NOMO-1 (cell line): ENCODE measurements at regions not wholly inside any gene's neighbourhood (a gene's known extent, or its start where the extent isn't known, plus 50 kb on each side); places are given as distances from the start of the nearest gene placed in this dataset.
"Not testable (repeated sequence)": the region's sequence is repeated elsewhere in the genome, so short reads cannot be mapped to it uniquely, and the experiment has no call there.

Experiments used
- DNase-seq, 2 experiments: peaks; one replicate each; lab custom pipeline; 2025; ENCODE audit not compliant: unreplicated experiment in 2 of 2; lab: John Stamatoyannopoulos, UW

DNA sequence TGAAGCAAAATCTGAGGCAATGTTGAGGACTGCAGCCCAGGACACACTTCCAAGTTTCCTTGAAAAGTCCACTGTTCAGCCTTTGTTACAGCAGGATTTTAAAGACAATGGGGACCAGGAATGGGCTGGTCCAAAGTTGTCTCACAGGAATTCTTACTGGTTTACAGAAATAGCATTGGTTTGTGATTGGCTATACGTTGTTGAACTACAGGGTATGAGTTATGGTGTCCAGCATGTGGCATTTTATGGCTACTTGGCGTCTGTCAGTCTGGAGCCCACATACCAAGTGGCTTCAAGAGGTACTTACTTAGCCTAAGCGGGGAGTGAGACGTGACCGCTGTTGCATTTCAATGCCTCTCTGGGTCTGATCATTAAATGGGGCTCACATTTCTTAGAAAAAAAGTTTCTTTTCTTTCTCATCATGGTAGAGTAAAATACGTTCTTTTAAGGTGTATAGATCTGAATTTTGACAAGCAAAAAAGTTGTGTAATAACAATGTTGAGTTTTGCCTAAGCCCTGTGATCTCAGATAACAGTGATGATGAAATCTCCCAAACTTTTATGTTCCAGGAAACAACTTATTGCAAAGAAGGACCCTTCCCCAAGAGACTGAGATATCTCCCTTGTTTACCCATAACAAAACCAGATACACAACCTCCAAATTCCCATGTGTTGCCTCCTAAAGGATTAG is 100.0 kb upstream of the TRIM24 start:
- DNase-seq: no peak

DNA sequence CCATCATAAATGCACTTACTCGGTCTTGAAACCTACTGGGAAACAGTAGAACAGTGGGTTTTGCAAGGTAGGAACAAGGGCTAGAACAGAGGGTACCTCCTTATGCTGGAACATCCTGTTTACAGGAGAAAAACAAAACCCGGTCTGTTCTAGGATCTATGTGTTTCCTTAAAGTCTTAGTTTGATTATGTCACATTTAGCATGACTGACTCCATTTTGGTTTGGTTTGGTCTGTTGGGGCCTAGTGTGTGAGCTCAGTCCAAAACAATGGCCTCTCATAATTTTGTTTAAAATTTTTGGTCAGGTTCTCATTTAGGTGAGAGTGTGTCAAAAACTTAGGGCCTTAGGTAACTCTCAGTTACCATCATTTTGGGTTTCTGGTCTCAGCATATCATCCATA is 96.3 kb upstream of the TRIM24 start:
- no peak for DNase-seq

DNA sequence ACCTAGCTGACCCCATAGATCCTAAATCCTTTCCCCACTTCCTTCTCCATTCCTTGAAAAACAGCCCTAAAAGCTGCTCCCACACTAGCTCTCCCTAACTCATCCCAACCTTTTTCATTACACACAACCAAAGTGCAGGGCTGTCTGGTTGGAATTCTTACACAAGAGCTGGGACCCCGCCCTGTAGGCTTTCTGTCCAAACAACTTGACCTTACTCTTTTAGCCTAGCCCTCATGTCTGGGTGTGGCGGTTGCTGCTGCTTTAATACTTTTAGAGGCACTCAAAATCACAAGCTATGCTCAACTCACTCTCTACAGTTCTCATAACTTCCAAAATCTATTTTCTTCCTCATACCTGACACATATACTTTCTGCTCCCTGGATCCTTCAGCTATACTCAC is 93.9 kb upstream of the TRIM24 start:
- not testable (repeated sequence) for DNase-seq

DNA sequence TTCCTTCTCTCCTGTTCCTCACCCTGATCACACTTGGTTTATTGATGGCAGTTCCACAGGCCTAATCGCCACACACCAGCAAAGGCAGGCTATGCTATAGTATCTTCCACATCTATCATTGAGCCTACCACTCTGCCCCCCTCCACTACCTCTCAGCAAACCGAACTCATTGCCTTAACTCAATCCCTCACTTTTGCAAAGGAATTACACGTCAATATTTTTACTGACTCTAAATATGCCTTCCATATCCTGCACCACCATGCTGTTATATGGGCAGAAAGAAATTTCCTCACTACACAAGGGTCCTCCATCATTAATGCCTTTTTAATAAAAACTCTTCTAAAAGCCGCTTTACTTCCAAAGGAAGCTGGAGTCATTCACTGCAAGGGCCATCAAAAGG is 93.4 kb upstream of the TRIM24 start:
- DNase-seq: not testable (repeated sequence)

DNA sequence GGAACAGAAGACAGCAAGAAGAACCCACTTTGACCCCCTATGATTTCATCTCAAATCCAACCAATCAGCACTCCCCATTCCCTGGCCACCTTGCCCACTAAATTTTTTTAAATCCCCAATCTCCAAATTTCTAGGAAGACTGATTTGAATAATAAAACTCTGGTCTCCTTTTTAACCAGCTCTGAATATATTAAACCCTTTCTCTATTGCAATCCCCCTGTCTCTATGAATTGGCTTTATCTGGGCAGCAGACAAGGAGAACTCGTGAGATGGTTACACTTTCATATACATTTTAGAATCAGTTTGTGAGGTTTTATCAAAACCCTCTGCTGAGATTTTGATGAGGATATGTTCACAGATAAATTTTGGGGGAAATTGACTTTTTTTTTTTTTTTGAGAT is 90.3 kb upstream of the TRIM24 start:
- DNase-seq: no peak

DNA sequence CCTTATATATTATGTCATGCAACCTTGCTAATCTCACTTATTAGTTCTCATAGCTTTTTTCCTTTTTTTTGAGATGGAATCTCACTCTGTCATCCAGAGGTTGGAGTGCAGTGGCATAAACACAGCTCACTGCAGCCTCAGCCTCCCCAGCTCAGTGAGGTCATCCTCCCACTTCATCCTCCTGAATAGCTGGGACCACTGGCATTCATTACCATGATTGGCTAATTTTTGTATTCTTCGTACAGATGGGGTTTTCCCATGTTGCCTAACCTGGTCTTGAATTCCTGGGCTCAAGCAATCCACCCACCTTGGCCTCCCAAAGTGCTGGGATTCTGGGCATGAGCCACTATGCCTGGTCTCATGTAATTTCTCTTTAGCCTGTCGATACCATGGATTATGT is 89.1 kb upstream of the TRIM24 start:
- no peak for DNase-seq

DNA sequence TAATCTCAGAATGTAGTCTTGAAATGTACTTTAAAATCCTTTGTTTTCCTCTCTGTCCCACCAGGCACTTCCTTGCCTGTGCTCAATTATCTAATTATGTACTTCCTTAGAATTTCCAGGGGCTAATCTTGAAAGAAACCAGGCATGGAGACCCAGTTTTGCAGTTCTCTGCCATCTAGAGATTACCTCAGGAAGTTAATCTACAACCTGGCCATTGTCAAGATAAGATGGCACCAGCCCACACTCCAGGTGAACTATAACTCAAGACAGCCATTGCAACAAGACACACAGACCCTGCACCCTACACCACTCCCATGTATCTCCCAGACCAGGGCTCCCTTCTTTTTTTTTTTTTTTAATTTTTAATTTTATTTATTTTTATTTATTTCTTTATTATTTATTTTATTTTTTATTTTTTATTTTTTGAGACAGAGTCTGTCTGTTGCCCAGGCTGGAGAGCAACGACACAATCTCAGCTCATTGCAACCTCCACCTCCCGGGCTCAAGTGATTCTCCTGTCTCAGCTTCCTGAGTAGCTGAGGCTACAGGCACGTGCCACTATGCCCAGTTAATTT is 85.9 kb upstream of the TRIM24 start:
- no peak for DNase-seq

DNA sequence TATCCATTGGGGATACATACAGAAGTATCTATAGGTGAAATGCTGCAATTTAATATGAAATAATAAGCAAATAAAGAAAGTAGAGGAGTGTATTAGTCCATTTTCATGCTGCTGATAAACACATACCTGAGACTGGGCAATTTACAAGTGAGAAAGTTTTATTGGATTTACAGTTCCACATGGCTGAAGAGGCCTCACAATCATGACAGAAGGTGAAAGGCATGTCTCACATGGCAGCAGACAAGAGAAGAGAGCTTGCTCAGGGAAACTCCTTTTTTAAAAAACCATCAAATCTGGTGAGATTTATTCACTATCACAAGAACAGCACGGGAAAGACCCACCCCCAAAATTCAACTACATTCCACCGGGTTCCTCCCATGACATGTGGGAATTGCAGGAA is 82.8 kb upstream of the TRIM24 start:
- DNase-seq: no peak

DNA sequence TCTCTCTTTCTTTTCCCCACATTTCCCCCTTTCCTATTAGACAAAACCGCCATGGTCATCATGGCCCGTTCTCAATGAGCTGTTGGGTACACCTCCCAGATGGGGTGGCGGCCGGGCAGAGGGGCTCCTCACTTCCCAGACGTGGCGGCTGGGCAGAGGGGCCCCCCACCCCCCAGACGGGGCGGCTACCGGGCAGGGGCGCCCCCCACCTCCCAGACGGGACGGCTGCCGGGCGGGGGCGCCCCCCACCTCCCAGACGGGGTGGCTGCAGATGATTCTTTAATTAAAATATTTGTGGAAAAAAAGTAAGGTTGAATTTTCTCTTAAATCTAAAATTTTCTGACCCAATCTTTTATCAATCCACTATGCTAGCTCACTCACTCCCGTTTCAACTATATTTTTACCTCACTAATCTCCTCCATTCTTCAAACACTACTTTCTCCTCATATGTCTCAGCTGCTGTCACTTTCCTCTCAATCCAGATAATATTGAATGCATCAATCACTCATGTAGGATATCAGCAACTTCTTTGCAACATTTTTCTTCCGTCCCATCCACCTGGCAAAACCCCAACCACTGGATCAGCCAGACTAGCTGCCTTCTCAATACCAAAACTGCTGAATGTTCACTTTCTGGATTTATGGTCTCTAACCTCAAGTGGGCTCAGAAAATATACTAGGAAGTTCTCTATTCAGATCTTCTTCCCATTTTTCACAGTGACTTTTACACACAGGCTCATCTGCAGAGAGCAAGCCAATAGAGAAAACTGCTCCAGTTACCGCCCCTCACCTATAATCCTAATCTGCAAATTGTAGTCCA is 81.1 kb upstream of the TRIM24 start:
- DNase-seq: peak in 1 of 2 experiments; percentile 1

DNA sequence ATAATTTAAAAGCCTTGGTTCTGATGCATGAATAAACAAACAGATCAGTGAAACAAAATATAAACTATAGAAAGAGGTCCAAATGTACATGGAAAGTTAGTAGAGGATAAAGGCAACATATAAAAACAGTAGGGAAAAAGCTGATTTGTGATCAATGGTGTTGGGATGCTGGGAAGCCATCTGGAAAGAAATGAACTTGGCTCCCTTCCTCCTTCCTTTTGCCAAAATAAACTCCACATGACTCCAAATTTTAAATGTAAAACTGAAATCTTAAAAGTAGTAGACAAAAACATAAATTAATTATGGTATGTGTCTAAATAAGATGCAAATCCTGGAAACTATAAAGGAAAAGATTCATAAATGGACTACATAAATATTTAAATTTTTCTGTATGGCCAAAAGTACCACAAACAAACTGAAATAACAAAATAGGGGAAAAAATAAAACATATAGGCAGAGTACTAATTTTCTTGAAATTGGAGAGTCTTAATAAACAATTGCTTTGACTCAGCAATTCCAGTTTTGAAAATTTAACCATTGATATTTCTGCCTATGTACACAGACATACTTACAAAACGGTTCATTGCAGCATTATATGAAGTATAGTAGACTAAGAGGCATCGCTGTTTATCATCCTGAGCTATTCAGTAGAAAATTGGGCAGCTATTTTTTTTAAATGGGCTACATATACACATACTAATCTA is 77.0 kb upstream of the TRIM24 start:
- no peak for DNase-seq

DNA sequence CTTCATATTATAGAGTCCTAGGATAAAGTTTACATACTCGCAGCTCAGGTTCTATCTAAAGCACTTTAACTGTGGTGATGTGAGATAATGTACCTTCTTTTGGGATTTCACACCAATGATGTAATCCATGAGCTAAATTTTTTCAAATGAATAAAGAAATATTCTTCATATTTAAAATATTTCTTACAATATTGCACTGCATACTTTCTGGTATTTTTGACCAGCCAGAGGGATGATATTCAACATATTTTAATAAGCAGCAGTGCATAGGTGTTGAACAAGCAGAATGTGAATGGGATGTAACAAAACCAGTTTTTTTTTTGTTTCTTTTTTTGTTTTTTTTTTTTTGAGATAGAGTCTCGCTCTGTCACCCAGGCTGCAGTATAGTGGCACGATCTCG is 73.2 kb upstream of the TRIM24 start:
- DNase-seq: no peak

DNA sequence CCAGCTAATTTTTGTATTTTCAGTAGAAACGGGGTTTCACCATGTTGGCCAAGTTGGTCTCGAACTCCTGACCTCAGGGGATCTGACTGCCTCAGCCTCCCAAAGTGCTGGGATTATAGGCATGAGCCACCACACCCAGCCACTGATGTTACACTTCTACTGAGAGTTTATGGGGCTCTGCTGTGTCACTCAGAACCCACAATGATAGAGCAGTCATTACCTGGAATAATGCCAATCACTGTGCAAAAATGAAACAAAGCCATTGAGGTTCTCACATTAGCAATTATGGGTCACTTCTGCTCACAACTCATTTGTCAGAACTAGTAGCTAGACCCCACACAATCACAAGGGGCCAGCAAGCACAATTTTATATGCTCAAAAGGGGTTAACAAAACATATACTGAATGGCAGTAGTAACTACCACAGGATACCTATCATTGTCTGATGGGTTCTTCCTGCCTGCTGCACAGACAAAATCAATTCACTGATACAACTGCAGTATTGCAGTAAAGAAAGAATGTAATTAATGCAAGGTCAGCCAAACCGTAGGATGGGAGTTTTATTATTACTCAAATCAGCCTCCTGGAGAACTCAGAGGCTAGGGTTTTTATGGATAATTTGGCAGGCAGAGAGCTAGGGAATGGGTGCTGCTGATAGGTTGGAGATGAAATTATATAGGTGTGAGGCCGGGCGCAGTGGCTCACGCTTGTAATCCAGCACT is 72.1 kb upstream of the TRIM24 start:
- no peak for DNase-seq

DNA sequence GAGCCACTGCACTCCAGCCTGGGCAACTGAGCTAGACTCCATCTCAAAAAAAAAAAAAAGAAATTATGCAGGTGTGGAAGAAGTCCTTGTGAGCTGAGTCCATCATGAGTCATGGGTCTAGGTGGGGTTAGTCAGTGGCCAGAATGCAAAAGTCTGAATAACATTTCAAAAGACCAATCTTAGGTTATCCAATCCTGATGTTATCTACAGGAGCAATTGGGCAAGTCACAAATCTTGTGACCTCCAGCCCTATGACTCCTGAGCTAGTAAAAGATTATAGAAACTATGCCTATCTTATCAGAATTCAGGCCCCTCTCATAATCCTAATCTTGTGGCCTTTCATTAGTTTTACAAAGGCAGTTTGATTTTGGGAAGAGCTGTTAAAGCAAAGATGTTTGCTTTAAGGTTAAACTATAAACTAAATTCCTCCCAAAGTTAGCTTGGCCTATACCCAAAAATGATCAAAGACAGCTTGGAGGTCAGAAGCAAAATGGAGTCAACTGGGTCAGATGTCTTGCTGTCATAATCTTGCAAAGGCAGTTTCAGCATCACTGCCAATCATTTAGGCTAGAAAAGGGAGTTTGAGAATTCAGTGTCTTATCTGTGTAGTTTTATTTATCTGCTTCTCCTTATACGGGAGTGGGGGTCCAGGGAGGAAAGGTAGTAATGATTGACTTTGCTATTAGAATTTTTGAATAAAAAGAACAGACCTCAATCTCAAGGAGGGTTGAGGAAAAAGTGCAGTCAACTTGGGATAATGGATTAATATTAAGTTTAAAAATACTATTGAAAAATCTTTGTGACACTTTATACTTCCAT is 71.2 kb upstream of the TRIM24 start:
- DNase-seq: no peak

DNA sequence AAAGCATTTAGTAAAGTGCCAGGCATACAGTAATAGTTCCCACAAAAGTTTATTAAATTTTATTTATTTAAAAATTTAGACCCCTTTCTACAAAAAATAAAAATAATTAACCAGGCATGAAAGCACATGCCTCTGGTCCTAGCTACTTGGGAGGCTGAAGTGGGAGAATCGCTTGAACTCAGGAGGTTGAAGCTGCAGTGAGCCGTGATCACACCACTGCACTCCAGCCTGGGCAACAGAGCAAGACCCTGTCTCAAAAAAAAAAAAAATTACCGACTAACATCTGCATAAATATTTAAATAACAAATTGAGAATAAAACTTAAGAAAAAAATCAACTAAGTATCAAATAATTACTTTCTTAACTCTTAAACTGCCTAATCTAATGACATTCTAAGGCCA is 64.3 kb upstream of the TRIM24 start:
- no peak for DNase-seq

DNA sequence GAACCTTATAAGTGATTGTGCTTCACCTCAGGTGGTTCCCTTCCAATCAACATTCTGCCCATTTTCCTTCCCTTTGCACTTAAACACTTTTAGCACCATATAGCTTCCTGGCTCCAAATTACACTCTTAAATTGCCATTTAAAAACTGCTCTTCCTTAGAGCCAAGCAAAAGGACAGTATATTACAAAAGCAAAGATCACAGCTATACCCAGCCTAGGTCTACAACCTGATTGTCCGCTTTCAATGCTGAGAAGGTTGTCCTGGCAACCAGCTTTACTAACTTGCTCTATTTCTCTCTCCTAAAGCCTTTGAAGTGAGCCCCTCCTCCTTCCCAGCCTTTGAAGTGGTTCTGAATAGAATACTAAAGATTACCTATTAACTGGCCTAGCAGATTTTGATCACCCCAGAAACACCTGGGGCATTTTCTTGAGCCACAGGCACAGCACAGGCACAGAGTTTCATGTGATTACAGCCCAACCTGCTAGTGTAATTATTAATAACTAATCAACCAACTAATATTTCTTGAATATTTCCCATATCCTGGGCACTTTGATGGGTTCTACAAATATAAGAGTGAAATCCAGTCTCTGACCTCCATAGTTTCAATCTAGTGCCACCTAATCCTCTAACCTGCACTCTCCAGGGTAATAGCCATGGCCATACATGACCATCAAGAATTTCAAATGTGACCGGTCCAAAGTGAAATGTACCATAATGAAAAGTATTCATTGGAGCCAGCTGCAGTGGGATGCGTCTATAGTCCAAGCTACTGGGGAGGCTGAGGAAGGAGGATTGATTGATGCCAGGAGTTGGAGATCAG is 63.6 kb upstream of the TRIM24 start:
- no peak for DNase-seq

DNA sequence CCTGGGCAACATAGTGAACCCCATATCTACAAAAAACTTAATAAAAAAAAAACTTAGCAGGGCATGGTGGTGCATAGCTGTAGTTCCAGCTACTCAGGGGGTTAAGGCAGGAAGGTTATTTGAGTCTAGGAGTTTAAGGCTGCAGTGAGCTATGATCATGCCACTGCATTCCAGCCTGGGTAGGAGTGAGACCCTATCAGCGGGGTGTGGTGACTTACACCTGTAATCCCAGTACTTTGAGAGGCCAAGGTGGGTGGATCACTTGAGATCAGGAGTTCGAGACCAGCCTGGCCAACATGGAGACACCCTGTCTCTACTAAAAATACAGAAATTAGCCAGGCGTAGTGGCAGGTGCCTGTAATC is 63.0 kb upstream of the TRIM24 start:
- not testable (repeated sequence) for DNase-seq

DNA sequence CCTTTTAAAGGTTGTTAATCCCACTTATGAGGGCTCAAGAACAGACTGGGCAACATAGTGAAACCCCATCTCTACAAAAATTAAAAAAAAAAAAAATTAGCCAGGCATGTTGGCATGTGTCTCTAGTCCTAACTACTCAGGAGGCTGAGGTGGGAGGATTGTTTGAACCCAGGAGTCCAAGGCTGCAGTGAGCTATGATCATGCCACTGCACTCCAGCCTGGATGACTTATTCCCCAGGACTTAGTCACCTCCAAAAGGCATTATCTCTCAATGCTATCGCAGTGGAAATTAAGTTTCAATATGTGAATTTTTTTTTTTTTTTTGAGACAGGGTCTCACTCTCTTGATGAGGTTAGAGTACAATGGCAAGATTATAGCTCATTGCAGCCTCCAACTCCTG is 61.2 kb upstream of the TRIM24 start:
- no peak for DNase-seq

DNA sequence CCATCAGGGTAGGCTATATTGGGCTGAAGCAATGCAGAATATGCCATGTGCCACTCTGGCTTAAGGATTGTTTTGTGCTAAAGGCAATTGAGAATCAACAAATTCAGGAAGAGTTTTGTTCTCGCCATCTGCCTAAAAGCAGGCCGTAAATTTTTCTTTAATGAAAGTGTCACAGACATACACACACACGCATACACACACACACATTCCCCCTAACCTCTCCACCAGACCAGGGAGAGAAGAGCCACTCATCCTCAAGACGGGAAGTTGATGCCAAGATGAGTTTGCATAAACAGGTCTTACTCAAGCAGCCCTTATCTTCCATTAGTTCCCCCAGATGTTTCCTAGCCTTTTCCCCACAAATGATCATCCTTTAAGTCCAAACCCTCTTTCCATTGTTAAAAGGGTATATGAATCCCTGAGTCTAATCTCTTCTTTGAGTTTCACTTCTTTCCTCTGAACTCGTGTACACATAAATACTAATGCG is 59.6 kb upstream of the TRIM24 start:
- no peak for DNase-seq

DNA sequence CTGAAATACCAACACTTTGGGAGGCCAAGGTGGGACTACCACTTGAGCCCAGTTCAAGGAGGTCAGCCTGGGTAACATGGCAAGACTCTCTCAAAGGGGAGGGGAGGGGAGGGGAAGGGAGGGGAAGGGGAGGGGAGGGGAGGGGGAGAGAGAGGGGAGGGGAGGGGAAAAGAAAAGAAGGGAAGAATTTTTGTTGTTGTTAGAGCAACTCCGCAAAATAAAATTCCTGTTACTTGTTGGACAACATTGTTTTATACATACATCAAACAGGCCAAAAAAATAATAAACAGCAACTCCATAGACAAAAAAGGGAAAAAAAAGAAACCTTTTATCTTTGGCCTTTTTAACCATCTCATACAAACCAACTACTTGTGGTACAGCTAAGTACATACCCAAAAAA is 57.3 kb upstream of the TRIM24 start:
- DNase-seq: no peak
